Suppressor macrophage (primary cell): ENCODE measurements at regions not wholly inside any gene's neighbourhood (a gene's known extent, or its start where the extent isn't known, plus 50 kb on each side); places are given as distances from the start of the nearest gene placed in this dataset.

ENCODE experiments used
- DNase-seq, 4 experiments: peaks; one replicate each; pipeline ENCODE4 v3.0.0-alpha.2; 2020 to 2022

DNA sequence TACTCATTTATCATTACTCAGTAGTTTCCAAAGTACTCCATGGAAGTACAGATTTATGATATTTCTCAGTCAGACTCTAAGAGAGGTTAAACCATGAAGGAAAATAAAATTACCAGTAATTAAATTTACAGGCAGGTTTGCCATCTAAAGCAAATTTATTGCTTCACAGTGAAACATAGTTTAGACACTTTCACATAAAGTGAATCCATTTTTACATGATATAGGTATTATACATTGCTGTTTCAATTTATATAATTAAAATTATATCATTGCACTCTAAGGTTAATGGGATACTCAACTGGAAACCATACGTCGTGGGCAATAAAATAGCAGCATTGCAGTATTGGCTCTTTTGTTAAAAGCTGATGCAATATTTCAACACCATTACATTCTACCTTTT lies 202.8 kb downstream of the SLIT2 start:
- no peak for DNase-seq

DNA sequence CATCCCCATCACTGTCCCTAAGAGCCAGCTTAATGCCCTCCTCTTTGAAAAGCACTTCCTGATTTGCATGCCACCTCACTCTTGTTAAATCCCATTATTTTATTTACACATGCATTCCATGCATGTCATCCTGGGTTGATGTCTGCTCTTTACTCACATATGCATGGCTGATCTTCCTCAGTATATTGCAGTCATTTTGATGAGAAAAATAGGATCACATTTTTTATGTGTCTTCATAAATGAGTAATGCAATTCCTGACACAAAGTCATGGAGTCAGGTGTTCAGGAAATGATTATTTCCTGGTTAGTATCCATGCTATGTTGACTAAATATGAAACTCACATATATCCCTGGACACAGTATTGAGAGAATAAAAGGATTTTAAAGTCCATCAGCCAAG lies 204.7 kb downstream of the SLIT2 start:
- DNase-seq, result no peak

DNA sequence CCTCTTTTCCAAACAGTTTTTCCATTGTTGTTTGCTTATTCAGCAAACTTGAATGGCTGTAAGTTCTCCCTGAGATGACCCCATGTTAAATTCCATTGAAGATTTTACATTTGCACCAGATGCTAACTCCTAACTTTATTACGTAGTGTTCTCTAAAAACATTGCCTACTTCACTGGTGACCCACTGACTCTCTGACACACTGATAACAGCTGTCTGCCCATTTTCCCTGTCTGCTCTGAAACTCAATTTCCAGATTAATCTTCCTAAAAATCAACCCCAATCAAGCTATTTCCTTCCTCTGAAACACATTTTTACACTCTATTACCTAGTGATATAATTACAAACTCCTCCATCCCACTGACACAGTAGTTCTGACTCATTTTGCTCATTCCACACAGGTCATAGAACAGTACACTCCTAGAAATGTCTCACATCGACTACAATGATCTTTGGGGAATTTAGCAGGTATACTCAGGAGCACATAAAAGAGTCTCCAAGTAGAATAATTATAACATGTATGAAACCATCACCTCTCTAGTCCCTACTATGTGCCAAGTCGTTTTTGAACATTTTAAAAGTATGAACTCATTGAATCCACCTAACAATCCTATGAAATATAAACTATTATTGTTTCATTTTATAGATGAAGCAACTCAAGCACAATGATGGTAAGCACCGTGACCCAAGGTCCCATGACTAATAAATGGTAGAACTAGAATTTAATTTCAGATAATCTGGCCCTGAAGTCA lies 210.9 kb downstream of the SLIT2 start:
- DNase-seq, result no peak

DNA sequence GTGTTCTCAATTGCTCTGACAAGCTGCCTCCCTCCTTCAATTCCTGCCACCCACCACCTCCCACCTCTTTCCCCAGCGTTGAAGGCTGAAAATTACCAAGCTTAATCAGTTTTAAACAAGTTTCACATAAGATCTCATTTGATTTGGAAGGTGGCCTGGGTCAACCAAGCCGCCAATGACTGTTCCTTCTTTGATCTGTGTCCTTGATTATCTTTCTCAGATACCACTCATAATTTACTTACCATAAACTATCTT lies 211.4 kb downstream of the SLIT2 start:
- DNase-seq, result no peak

DNA sequence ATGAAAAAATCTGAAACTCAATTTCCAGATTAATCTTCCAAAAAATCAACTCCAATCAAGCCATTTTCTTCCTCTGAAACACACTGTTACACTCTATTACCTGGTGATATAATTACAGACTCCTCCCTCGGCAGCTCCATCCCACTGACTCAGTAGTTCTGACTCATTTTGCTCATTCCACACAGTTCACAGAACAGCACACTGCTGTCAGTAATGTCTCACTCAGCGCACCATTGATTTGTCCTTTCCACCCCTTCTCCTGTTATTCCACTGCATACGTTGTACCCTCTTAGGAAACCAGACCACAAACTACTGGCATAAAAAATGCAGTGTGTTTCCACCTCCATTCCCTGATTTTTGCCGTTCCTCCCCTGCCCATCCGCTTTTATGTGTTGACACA lies 212.7 kb downstream of the SLIT2 start:
- no peak for DNase-seq

DNA sequence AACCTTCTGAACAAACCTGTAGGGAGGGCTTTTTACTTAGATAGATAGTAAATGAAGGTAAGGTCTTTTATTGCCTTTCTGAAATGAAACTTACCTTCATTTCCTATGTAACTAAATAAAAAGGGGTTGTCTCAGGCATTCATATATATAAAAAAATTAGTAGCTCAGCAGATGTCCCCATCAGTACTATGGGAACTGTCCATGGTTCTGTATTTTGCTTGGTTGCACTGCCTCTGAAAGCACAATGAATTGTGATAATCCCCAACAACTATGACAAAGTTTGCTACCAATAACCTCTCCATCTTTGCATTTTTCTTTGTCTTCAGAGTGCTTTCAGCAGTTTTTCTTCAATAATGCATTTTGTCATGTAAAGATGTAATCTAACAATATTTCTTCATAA lies 222.4 kb downstream of the SLIT2 start:
- peak; percentile 1 to 29 (median 2) for DNase-seq

DNA sequence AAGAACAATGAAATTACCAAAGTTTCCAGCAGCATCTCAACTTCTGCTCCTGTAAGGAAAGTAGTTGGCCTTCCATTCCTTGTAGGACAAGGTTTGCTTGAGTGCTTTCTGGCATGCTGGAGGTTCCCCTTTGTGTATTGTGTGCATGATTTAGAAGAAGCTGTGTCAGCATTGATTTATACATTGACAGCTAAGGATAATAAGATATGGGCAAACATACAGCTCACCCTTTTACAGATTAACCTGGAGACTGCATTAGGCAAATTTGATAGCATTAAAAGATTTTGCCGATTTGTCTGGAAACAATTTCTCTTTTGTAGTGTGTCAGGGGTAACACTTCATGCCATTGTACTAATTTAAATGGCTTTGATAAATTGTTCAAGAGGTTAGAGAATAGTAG lies 221.8 kb upstream of the PACRGL start:
- no peak for DNase-seq

DNA sequence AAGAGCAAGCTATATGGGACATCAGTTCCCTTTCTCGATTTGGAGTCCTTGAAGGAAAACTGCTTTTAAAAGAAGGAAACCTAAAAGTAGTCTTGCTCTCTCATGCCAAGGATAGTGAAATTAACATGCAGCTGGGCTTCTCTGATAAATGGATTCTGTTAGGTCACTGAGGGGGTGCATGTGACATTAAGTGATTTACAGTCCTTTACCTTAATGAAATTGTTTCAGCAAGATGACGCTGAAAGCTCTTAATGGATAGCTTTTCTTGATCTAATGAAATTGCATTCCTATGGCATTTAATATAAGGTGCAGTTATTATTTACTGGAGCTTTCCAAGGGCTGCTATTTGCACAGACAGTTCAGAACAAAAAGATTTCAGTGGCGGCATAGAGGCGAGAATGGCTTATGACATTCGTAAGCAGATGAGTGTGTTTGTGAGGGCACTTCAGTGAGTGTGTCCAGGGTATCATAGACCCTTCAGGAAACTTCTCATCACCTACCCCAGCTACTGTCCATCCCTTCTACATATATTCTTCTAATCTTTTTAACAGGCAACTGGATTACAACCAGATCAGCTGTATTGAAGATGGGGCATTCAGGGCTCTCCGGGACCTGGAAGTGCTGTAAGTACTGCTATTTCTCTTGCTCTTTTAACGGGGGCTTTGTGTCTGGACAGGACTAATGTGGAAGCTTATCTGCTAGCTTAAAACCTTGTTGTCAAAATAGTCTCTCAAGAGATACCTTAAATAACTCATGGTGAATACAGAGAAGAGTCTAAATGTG lies 219.9 kb upstream of the PACRGL start:
- DNase-seq, result no peak

DNA sequence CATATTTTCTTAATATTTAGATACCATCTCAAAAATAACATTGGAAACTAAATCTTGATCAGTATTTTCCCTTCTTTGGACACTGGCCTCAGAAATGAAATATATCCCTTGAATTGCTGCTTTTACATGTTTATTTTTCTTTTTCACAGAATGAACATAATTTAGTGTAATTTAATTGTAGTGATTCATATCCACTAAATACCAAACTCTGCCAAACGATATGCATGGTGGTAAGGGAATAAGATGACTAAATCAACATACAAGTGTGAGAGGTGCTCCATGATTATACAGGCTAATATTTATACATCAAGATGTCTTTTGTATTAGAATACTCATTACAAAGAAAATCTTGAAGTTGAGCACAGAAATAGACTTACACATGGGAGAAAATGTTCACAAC lies 216.8 kb upstream of the PACRGL start:
- no peak for DNase-seq

DNA sequence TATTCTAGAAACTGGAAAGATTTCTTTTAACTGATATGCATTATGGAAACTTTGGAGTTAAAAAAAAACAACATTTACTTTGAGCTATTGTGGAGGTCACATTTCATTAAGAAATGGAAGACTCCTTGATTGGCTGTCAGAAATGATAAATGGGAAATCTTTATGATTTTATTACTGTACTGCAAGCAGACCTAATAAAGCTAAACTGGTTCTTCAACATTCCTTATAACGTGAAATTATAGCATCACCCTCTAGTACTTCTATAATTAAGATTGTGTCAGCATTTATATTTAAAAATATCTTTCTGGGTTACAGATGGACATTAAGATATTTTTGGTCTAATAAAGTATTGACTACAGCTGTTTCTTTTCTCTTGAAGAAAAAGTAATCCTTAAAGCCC lies 213.8 kb upstream of the PACRGL start:
- no peak for DNase-seq

DNA sequence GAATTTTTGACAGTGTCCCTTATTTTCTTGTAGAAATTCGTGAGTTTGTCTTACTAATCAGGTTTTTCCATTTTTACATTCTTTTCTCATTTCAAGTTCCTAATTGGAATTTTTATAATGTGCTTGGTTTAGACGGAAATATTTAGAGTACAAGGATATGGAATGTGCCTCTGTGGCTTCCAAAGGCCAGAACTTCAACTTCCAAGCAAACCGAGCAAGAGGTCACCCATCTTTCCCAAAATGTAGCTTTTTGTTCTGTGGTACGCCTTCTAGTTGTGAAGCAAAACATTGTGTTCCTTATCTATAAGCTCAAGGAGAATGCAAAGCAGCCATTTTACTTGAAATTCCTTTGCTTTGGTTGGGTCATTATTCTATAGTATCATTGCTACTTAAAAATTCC lies 212.8 kb upstream of the PACRGL start:
- no peak for DNase-seq

DNA sequence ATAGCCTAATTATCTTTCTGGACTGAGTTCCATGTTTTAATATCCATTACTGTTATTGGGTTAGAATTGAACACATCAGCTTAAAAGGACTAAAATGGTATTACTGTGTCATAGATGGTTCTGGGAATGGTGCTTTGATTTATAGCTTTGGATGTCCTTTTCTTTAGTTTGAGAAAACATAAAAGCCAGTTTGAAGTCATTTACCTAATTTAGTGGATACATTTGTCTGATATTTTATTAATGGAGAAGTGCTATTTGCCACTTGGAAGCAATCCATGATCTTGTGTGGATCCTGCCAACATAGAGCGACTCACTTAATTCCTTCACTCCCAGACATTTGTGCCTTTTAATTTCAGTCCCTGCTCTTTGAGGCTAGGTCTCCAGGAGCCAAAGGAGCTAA lies 212.4 kb upstream of the PACRGL start:
- no peak for DNase-seq

DNA sequence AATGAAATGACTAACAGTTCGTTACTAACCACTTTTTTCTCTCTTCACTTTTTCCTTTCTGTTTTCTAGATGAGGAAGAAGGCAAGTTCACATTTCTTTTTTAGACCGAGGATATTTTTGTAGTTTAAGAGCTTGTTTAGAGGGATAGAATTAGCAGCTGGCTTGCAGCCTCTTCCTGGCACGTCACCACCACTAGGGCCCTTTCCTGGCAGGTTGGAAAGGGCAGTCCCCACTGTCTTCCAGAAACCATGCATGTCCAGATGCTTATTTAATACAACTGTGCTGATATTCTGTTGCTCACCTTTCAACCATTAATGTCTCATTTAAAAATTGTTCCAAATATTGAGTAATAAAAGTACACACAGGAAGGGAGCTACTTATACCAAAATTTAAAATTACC lies 209.5 kb upstream of the PACRGL start:
- no peak for DNase-seq

DNA sequence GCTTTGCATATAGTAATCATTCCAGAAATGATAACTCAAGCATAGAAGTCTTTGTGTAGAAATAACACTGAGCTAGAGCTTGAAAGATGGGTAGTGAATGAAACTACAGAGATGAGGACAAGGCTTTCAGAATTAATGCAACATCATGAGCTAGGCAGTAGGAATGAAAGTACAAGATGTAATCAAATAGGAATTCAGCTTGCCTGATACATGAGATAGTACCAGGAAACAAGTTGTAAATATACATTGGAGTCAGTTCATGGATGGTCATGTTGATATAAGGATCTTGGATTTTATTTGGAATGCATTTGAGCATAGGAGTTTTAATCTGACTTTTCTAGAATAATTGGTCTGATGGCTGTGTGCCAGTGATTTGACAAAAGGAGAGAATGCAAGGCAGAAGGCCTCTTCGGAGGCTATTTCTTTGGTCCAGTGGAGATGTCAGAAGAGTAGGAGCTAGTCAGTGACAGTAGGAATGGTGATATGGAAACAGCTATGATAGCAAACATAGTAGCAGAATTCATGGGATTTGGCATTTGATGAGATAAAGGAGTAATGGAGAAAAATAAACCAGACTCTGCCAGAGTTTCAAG lies 206.4 kb upstream of the PACRGL start:
- DNase-seq, result no peak

DNA sequence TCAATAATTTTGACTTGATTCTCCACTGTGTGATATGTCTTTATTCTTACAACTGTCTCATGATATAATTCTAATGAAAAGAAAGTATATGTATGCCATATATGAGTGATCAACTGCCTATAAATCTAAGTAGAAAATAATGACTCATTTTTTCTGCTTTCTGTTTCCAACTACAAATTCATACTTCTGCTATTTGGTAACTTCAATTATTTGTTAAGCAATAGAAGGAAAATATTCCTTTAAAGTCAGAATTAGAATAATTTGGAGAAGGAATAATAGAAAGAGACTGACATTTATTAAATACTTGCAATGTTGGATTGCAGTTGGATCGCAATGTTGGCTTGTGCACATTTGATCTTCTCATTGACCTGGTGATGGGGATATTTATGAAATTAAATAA lies 204.2 kb upstream of the PACRGL start:
- peak in 1 of 4 experiments; percentile 1 for DNase-seq

DNA sequence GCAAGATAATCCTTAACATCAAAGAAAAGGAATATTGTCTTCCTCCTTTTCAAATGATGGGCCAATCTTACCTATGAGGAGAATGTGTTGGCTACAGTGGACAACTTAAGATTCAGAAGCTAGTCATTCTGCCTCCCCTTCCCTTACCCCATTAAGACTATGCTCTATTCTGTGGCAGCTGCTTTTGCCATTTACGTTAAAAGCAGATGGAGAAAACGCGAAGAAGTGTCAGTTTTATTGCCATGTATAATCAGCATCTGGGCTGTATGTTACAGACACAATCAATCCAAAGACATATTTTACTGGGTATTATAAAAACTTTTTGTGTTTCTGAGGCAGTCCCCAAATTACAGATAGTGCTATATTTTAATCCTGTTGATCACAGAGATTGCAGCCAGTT lies 196.1 kb upstream of the PACRGL start:
- no peak for DNase-seq

DNA sequence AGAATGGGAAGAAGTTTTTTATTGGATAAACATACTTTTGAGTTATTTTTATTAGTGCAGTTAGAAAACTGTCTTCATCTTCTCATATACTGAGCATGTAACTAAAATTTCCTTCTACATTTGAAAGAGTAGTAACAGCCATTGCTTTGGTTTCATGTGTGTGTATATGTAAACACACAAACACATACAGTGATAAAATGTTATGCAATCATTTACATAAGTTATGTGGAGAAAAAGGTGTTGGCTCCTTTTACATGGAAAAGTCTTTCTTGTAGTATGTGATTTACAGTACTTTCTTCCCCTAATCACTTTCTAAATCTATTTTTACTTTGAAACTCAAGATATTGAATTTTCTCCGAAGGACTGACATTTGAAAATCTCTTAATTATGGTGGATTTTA lies 194.3 kb upstream of the PACRGL start:
- no peak for DNase-seq

DNA sequence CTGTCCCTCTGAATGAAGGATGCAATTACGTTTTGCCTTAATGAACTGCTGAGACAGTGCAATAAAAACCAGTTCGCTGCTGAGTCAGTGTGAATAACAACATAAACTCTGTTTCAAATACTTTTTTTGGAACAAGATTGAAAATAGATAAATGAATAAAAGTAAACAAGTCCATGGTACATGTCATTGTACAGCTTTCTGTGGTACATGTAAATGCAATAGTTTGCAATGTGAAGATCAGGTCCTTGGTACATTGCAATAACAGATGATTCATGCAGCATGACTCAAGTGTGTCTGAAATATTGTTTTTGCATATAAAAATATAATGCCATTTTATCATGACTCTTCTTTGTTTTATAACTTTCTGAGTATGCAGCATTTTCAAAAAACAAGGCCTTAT lies 193.4 kb upstream of the PACRGL start:
- DNase-seq, result no peak

DNA sequence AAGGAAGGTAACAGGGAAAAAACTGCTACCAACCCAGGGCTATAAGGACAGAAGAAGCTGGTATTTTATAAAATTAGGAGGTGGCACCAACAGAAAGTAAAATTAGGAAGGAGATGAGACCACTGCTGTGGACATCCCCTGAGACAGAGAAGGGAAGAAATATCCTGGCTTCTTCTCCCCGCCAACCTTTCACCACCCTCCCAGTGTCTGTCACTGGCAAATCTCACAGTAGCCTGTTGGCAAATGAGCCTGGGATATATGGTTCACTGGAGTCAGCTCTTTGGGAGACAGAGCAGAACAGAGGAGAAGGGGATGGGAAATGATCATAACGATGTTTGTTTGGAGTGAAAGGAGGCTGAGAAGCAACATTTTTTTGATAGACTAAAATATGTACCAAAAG lies 190.9 kb upstream of the PACRGL start:
- DNase-seq, result no peak

DNA sequence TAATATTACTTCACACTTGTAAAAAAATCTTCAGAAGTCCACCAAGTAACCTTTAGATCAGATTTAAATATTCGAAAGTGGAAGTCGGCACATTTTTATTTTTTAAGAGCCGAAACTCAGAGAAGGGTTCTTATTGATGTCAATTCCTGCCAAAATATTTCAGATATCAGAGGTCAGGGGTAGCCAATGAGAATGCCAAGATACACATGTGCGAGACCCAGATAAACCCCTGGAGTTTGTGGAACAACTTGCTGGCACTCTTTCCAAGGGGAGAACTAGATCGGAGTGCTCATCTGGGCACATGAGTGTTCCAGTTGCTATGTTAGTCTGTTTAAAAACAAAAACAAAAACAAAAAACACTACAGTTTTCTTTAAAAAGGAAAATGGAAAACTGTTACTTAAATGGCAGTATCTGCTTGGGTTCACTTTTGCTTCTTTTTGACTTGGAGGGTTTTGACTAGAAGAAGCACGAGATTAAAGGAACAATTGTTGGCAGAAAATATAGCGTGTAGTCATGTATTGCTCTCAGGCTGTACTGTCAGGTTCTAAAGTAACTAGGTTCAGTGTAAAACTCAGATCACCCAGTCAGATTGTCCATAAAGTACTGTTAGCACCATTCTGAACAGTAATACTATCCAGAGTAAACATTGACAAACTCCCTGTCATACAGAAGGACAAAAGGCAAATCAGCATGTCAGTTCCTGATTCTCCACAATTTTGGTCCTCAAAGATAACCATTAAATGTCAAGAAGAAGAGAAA lies 188.0 kb upstream of the PACRGL start:
- DNase-seq, result no peak

DNA sequence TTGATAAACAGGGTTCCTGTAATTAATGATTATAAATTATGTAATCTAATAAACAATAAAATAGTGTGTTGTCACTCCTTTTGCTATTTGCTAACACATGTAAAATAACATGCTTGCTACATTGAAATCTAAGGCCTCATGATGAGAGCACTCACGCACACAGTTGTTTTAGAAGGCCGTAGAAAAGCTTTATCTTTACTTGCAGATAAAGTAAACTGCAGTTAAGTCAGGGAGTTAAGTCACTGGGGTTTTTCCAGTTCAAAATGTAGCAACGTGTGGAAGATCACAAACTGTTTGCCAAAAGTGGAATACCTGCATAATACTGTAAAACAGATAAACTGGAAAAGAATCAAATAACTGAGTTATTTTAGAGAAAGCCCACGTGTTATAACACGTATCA lies 187.3 kb upstream of the PACRGL start:
- no peak for DNase-seq

DNA sequence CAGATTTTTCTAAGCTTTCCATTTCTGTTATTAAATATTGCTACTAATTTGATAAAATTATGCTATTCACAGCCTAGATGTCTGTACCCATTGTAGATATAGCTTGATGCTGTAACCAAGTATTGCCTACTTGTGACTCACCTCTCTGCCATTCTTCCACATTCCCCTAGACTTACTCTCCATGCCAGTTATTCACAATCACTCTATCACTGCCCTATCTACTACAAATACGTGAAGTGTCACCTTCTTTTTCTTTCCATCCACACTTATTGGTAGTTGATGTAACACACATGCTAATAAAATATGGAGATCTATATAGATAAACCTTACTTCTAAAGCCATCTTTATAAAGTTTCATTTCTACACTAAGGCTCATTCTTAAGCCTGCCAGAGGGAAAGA lies 179.4 kb upstream of the PACRGL start:
- DNase-seq, result no peak

DNA sequence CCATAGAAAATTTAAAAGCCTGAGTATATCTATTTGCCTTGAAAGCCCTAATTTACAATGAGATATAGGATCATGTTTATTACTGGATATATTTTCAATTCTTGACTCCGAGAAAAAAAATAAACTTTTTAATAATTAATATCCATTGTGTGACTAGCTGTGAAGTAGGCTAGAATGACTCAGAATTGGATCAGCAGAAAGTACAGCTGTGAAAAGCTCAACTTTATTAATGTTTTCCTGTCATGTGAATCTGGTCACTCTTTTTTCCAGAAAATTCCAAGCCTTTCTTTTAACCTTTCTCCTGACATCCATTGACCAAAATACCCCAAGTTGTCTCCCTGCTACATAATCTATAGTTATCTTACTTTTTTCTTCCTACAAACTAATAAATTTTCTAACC lies 171.8 kb upstream of the PACRGL start:
- no peak for DNase-seq

DNA sequence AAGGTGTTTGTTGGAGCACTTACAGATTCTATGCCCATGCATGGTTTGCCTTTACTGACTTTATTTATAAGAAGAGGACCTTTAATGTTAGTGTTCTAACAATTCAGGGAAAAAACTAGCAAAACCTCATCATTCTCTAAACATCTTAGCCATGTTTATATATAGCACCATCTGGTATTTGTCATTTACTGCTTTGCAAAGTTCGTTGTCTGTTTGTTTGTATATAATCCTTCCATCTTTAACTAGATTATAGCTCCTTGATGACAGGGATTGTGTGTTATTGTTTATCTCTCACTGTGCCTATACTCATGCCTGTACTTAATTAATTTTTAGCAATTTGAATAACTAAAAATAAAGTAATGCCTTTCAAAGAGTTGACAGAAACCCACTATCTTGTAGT lies 170.6 kb upstream of the PACRGL start:
- no peak for DNase-seq
